D721Med (cell line): ENCODE measurements at regions not wholly inside any gene's neighbourhood (a gene's known extent, or its start where the extent isn't known, plus 50 kb on each side); places are given as distances from the start of the nearest gene placed in this dataset.

Experiments used
- DNase-seq: peaks from one replicate; pipeline ENCODE4 v3.0.0; 2011; ENCODE audit warnings: low spot score; ENCODE audit not compliant: insufficient read length
- FAIRE-seq: peaks from 2 replicates; lab custom pipeline; 2011; peaks lifted over from hg19 to GRCh38; lab: Jason Lieb, UNC
- TF ChIP-seq, protein P1 (sequence below): IDR thresholded peaks from 2 replicates; pipeline ENCODE4 v1.5.1; 2012; ENCODE audit warnings: mild to moderate bottlenecking, control low read depth; ENCODE audit not compliant: insufficient read depth; ENCODE audit errors: missing control alignments

DNA sequence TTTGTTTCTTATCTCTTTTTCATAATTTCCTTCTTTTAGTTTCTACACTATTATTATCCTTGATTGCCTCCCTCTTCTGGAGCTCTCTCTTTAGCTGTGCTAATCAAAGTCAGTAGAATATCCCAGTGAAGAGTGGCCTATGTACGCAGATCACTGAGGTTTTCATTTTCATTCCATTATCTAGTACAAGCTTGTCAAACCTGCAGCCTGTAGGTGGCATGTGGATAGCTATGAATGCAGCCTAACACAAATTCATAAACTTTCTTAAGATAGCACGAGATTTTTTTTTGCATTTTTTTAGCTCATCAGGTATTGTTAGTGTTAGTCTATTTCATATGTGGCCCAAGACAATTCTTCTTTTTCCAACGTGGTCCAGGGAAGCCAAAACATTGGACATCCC is 825.7 kb upstream of the MAP3K7 start:
- FAIRE-seq (no peak), DNase-seq (no peak)
- TF ChIP-seq, protein P1, sequence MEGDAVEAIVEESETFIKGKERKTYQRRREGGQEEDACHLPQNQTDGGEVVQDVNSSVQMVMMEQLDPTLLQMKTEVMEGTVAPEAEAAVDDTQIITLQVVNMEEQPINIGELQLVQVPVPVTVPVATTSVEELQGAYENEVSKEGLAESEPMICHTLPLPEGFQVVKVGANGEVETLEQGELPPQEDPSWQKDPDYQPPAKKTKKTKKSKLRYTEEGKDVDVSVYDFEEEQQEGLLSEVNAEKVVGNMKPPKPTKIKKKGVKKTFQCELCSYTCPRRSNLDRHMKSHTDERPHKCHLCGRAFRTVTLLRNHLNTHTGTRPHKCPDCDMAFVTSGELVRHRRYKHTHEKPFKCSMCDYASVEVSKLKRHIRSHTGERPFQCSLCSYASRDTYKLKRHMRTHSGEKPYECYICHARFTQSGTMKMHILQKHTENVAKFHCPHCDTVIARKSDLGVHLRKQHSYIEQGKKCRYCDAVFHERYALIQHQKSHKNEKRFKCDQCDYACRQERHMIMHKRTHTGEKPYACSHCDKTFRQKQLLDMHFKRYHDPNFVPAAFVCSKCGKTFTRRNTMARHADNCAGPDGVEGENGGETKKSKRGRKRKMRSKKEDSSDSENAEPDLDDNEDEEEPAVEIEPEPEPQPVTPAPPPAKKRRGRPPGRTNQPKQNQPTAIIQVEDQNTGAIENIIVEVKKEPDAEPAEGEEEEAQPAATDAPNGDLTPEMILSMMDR = no peak

DNA sequence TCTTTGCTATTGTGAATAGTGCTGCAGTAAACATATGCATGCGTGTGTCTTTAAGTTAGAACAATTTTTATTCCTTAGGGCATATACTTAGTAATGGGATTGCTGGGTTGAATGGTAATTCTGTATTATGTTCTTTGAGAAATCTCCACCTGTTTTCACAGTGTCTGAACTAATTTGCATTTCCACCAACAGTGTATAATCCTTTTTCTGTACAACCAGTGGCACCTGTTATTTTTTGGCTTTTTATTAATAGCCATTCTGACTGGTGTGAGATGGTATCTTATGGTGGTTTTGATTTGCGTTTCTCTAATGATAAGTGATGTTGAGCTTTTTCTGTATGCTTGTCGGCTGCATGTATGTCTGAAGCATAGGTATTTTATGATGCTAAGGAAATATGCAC is 820.8 kb upstream of the MAP3K7 start:
- no peak for FAIRE-seq
- TF ChIP-seq, protein P1 = no peak
- DNase-seq = no peak

DNA sequence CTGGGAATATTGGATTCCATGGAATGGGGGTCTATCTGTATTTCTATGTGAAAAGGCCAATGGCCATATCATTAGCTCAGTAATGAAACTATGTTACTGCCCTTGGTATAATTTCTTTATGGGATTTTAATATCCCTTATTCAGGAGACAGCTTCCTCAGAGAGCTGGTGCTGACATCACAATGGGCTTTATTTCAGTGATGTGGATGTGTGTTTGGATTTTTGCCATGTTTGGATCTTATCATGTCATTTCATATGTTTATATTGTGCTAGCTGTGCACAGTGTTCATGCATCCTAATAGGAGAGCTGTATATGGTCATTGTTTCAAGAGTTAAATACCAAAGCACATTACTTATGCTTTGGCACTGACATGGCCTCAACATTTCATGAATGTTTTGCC is 806.1 kb upstream of the MAP3K7 start:
- TF ChIP-seq, protein P1 = no peak
- DNase-seq = no peak
- FAIRE-seq = no peak

DNA sequence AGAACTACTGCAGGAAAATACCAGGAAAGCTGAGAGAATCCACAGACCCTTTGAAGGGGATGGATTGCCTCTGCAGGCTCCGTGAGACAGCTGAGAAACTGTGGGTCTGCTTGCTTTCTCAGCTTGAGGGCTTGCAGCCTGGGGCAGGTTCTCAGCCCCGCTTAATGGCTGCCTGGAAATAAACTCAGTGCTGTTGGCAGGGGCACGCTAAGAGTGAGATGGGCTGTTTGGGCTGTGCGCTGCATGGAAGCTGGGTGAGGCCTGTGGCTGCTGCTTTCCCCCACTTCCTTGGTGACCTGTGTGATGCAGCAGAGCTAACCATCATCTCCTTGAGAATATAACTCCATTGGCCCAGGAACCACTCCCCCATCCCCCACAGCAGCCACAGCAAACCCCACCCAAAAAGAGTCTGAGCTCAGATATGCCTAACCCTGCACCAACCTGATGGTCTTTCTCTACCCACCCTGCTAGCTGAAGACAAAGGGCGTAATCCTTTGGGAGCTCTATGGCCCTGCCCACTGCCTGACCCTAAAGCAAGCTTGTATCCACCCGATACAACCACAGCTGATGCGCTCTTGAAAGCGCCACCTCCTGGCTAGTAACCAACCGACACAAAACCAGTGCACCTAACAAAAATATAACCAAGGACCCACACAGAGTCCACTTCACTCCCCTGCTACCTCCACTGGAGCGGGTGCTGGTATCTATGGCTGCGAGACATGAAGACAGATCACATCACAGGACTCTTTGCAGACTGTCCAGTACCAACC is 800.6 kb upstream of the MAP3K7 start:
- no peak for DNase-seq
- FAIRE-seq = no peak
- TF ChIP-seq, protein P1 = no peak

DNA sequence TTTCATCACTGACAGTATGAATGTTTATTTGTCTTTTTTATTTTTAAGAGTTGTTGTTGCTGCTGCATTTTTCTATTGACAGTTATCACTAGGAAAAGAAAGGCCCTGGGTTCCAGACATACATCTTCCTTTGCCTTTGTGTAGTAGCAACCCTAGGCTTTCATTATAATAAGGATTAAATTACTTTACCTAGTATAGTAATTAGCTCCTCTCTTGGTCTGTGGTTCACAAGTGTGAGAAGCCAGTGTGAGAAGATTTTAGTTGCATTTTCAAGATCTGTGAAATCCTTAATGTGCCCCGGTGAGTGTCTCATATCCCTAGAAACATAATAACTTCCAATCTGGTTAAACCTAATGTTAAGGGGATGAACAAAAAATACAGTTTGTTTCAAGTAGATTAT is 799.3 kb upstream of the MAP3K7 start:
- TF ChIP-seq, protein P1 = no peak
- DNase-seq (no peak), FAIRE-seq (no peak)

DNA sequence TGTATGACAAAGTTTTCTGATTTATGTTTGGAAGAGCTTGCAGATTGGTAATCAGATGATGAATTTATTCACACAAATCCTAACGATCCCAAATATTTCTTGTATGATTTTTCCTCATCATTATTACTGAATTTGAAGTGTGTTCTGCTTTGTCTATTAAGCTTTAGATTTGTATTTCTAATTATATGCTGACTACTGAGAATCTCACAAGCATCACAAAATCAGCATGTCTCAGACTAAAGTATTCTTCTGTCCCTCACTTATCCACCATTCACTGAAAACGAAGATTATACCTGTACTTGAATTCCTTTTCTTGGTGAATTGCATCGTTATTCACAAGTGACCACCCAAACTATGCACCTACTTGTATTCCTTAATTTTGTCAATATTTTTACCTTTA is 796.3 kb upstream of the MAP3K7 start:
- FAIRE-seq (no peak), DNase-seq (no peak)
- TF ChIP-seq, protein P1 = no peak

DNA sequence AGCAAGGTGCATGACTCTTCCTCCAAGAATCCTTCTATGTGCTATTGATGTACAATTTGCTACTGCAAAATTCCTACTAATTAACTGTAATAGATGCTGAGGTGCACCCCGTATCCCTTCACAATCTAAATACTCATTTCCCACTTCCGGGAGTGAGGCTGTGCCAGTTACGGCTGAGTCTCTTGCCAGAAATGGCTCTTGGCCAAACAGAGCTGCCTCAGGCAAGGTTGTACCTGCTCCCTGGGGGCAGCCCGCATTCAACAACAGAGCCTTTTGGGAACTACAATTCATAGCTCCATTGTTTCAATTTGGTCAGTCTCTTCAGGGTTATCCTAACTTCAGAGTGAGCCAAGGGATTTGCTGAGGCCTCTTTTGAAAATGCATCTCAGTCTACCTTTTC is 789.8 kb upstream of the MAP3K7 start:
- DNase-seq (no peak), FAIRE-seq (no peak)
- TF ChIP-seq, protein P1 = no peak
